ENCODE measurements at regions not wholly inside any gene's neighbourhood (a gene's known extent, or its start where the extent isn't known, plus 50 kb on each side); places are given as distances from the start of the nearest gene placed in this dataset.

GRCh38 chr1:90809093-90809492, 92.0 kb upstream of the BARHL2 start:
- TF ChIP-seq CTCF (IDR thresholded peaks at IDR 0.05) (no peak), POLR2A (IDR thresholded peaks at IDR 0.05) (no peak)

Data from tibial nerve (tissue), 3 donors.